HUES48 (cell line): ENCODE measurements at regions not wholly inside any gene's neighbourhood (a gene's known extent, or its start where the extent isn't known, plus 50 kb on each side); places are given as distances from the start of the nearest gene placed in this dataset.
"Not testable (repeated sequence)": the region's sequence is repeated elsewhere in the genome, so short reads cannot be mapped to it uniquely, and the experiment has no call there.

Experiments
- H3K27ac ChIP-seq: one replicate; pipeline ENCODE4 v1.7.0; 2013; ENCODE audit warnings: low read depth, low read length, inconsistent platforms
- H3K27me3 ChIP-seq: 2 replicates; pipeline ENCODE4 v1.6.1; 2013; ENCODE audit warnings: mild to moderate bottlenecking, low read length; ENCODE audit not compliant: control insufficient read depth, insufficient read depth
- H3K36me3 ChIP-seq: 2 replicates; pipeline ENCODE4 v1.6.1; 2013; ENCODE audit warnings: low read length; ENCODE audit not compliant: control insufficient read depth, insufficient read depth
- H3K4me1 ChIP-seq: 2 replicates; pipeline ENCODE4 v1.6.1; 2013; ENCODE audit warnings: mild to moderate bottlenecking, low read length; ENCODE audit not compliant: control insufficient read depth, insufficient read depth
- H3K4me3 ChIP-seq: 2 replicates; pipeline ENCODE4 v1.5.1; 2013; ENCODE audit warnings: mild to moderate bottlenecking, low read depth, low read length
- H3K9ac ChIP-seq: 2 replicates; pipeline ENCODE4 v1.6.1; 2013; ENCODE audit warnings: mild to moderate bottlenecking, low read depth, low read length, moderate library complexity
- H3K9me3 ChIP-seq: 2 replicates; pipeline ENCODE4 v1.6.1; 2013; ENCODE audit warnings: low read length; ENCODE audit not compliant: control insufficient read depth, insufficient read depth

GRCh38 chr9:1156794-1157550, 106.8 kb downstream of the DMRT2 start:
- Histone ChIP-seq H3K9me3 (no peaks in the 10 kb centered on the region), H3K4me3 (no peak overlapping the region), H3K4me1 (no peaks in the 10 kb centered on the region), H3K9ac (no peak overlapping the region), H3K36me3 (no peaks in the 10 kb centered on the region), H3K27me3 (no peaks in the 10 kb centered on the region), H3K27ac (no peak overlapping the region)

DNA sequence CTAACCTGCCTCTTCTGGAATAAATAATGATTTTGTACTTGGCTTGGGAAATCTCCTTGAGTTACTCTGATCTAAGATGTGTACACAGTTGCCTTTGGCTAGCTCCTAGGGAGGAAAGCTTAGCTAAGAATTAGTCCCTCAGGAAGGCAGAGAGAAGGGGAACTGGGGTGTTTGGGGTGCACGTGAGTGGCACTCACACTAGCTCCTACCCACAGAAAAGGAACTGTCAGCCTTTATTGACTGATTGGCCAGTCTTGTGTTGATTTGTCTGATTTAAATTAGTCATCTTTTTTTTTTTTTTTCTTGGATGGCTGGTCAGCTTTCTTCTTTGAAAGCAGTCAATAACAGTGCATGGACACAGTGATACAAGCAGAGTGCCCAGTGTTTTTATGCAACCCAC, 107.7 kb downstream of the DMRT2 start:
- no peak overlapping the region for H3K4me3 ChIP-seq
- H3K9ac ChIP-seq, result no peak overlapping the region
- H3K9me3 ChIP-seq, result no peaks in the 10 kb centered on the region
- no peaks in the 10 kb centered on the region for H3K4me1 ChIP-seq
- no peak overlapping the region for H3K27ac ChIP-seq
- H3K36me3 ChIP-seq, result no peaks in the 10 kb centered on the region
- H3K27me3 ChIP-seq, result no peaks in the 10 kb centered on the region

- Histone ChIP-seq H3K27me3 (no peaks in the 10 kb centered on the region), H3K4me1 (no peaks in the 10 kb centered on the region), H3K4me3 (no peak overlapping the region), H3K9ac (no peak overlapping the region), H3K9me3 (0 out of 2 replicates have a peak, but pooled peaks cover 12% of the 10 kb centered on the region), H3K36me3 (no peaks in the 10 kb centered on the region), H3K27ac (no peak overlapping the region)
These were observed 120.8 kb downstream of the DMRT2 start for GRCh38 chr9:1170918-1171317.

DNA sequence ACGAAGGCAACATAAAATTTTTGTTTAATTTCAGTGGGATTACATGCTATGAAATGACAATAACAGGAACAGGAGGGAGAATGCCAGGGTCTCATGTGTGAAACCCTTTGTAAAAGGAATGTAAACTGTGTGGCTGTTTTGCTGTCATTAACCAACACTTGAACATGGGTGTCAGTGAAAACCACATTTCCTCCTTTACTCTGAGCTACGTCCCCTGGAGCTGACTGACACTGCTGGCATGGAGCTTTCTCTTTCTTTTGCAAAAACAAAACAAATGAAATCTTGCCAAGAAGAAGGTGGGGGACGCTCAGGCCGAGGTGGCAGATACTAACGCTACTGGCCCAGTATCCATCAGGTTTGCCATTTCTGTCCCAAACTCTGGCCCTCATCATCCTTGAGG, 121.4 kb downstream of the DMRT2 start:
- Histone ChIP-seq H3K27me3 (no peaks in the 10 kb centered on the region), H3K9me3 (0 out of 2 replicates have a peak, but pooled peaks cover 12% of the 10 kb centered on the region), H3K4me3 (no peak overlapping the region), H3K4me1 (no peaks in the 10 kb centered on the region), H3K27ac (no peak overlapping the region), H3K9ac (no peak overlapping the region), H3K36me3 (no peaks in the 10 kb centered on the region)

- H3K36me3 ChIP-seq, result no peaks in the 10 kb centered on the region
- H3K27me3 ChIP-seq, result no peaks in the 10 kb centered on the region
- no peaks in the 10 kb centered on the region for H3K4me1 ChIP-seq
- H3K9ac ChIP-seq, result no peak overlapping the region
- no peak overlapping the region for H3K27ac ChIP-seq
- H3K4me3 ChIP-seq, result no peak overlapping the region
- 0 out of 2 replicates have a peak, but pooled peaks cover 1% of the 10 kb centered on the region for H3K9me3 ChIP-seq
These were observed 123.1 kb downstream of the DMRT2 start for GRCh38 chr9:1173211-1173610.

DNA sequence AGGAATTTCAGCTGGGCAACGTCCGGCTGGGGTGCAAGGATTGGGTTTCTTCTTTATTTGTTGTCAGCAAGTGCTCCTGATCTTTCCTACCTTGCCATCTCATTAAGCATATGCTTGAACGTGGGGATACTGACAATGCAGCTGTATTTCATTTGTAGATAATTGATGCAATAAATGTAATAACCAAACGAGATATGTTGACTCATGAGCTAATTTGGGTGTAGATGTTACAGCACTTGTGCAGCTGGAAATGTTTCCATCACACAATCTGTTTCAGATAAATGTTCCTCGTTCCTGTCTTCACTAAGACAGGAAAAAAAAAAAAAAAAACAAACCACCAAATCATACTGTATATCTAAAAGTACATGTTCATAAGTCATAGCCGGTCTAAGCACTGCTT, 123.8 kb downstream of the DMRT2 start:
- no peaks in the 10 kb centered on the region for H3K27me3 ChIP-seq
- H3K9ac ChIP-seq, result no peak overlapping the region
- H3K9me3 ChIP-seq, result no peaks in the 10 kb centered on the region
- H3K4me3 ChIP-seq, result no peak overlapping the region
- H3K36me3 ChIP-seq, result no peaks in the 10 kb centered on the region
- H3K4me1 ChIP-seq, result no peaks in the 10 kb centered on the region
- H3K27ac ChIP-seq, result no peak overlapping the region

- H3K27ac ChIP-seq, result no peak overlapping the region
- no peaks in the 10 kb centered on the region for H3K27me3 ChIP-seq
- no peaks in the 10 kb centered on the region for H3K4me1 ChIP-seq
- H3K9ac ChIP-seq, result no peak overlapping the region
- no peaks in the 10 kb centered on the region for H3K36me3 ChIP-seq
- H3K9me3 ChIP-seq, result 0 out of 2 replicates have a peak, but pooled peaks cover 2% of the 10 kb centered on the region
- H3K4me3 ChIP-seq, result no peak overlapping the region
These were observed 129.2 kb downstream of the DMRT2 start for GRCh38 chr9:1179366-1179765.

DNA sequence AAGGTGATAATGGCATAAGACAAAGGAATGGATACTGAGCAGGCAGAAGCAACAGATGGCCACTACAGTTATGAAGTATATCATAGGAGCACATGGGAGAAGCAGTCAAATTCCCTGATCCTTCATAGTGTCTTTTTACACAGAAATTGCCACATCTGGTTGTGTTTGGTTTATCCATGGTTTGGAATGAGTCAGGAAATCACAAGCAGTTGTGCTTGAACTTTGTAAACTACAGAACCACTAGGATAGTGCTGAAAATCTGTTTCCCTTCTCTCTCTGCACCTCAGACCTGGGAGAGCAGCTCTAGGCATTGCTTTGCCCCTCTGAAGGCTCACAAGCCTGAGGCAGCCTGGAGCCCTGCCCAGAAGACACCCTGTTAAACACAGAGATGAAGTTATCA, 134.0 kb downstream of the DMRT2 start:
- Histone ChIP-seq H3K27me3 (no peaks in the 10 kb centered on the region), H3K27ac (no peak overlapping the region), H3K9ac (no peak overlapping the region), H3K4me1 (no peaks in the 10 kb centered on the region), H3K9me3 (peaks cover 21% of the 10 kb centered on the region), H3K36me3 (no peaks in the 10 kb centered on the region), H3K4me3 (no peak overlapping the region)

DNA sequence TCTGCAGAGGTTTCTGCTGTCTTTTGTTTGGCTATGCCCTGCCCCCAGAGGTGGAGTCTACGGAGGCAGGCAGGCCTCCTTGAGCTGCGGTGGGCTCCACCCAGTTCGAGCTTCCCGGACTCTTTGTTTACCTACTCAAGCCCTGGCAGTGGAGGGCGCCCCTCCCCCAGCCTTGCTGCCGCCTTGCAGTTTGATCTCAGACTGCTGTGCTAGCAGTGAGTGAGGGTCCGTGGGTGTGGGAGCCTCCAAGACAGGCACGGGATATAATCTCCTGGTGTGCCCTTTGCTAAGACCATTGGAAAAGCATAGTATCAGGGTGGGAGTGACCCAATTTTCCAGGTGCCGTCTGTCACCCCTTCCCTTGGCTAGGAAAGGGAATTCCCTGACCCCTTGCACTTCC, 137.0 kb downstream of the DMRT2 start:
- not testable (repeated sequence) for H3K4me3 ChIP-seq, H3K27ac ChIP-seq, H3K36me3 ChIP-seq, H3K4me1 ChIP-seq, H3K27me3 ChIP-seq, H3K9ac ChIP-seq
- H3K9me3 ChIP-seq, result peaks cover 19% of the 10 kb centered on the region

DNA sequence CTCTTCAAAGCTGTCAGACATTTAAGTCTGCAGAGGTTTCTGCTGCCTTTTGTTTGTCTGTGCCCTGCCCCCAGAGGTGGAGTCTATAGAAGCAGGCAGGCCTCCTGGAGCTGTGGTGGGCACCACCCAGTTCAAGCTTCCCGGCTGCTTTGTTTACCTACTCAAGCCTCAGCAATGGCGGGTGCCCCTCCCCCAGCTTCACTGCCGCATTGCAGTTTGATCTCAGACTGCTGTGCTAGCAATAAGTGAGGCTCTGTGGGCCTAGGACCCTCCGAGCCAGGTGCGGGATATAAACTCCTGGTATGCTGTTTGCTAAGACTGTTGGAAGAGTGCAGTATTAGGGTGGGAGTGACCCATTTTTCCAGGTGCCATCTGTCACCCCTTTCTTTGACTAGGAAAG, 145.5 kb downstream of the DMRT2 start:
- H3K9me3 ChIP-seq, H3K4me1 ChIP-seq, H3K4me3 ChIP-seq, H3K9ac ChIP-seq, H3K27ac ChIP-seq, H3K36me3 ChIP-seq, H3K27me3 ChIP-seq: not testable (repeated sequence)

- Histone ChIP-seq H3K9ac (no peak overlapping the region), H3K27ac (no peak overlapping the region), H3K9me3 (peaks cover 7% of the 10 kb centered on the region; the same call in 1 of the 2 replicates), H3K4me1 (no peaks in the 10 kb centered on the region), H3K27me3 (no peaks in the 10 kb centered on the region), H3K4me3 (no peak overlapping the region), H3K36me3 (no peaks in the 10 kb centered on the region)
These were observed 147.9 kb downstream of the DMRT2 start for GRCh38 chr9:1198085-1198484.
